K562 (cell line): ENCODE measurements at regions not wholly inside any gene's neighbourhood (a gene's known extent, or its start where the extent isn't known, plus 50 kb on each side); places are given as distances from the start of the nearest gene placed in this dataset.

Experiments used
- ATAC-seq: fragments of 200-7000 bp; cut with Tn5 transposase; 3 replicates; pipeline ENCODE4 v1.9.1; 2020; ENCODE audit warnings: moderate library complexity
- BruUV-seq: library from RNA; stranded (reverse); fragments of 400-500 nt; replicated peaks from 2 replicates; lab custom pipeline; 2021; lab: Mats Ljungman, UMichigan
- CTCF ChIA-PET: fragments of 300-600 bp; formaldehyde crosslinking; extraction: SDS; loops from one replicate; lab custom pipeline; 2021; ENCODE audit warnings: low intra/inter-chr PET ratio; lab: Yijun Ruan, JAX
- POLR2A ChIA-PET: fragments of 300-600, 350-650 bp; sonication (Branson Sonifier 250); formaldehyde crosslinking; extraction: SDS; loops from one replicate; lab custom pipeline; 2021; ENCODE audit warnings: antibody characterized with exemption, inconsistent platforms; lab: Yijun Ruan, JAX
- DNase-seq, 4 experiments: peaks; one replicate each; pipeline versions ENCODE4 v3.0.0 to v3.0.0-alpha.2; 2011 to 2018; ENCODE audit warnings: low spot score in 3 of 4, mixed read lengths in 3 of 4; ENCODE audit errors: extremely low read depth in 1 of 4
- FAIRE-seq: peaks from 2 replicates; lab custom pipeline; 2011; peaks lifted over from hg19 to GRCh38; lab: Jason Lieb, UNC
- H2AFZ ChIP-seq: 2 replicates; pipeline ENCODE4 v1.6.0; 2011; ENCODE audit warnings: low read depth, low read length, control low read depth, inconsistent platforms
- H3K27ac ChIP-seq: fragments of 200-600 bp; 3 replicates; pipeline ENCODE4 v1.8.0; 2011; ENCODE audit warnings: low read depth, mild to moderate bottlenecking, control low read depth, inconsistent platforms, low read length, moderate library complexity, mixed read lengths; ENCODE audit errors: extremely low read depth
- H3K27me3 ChIP-seq, 2 experiments: fragments of 300-600 bp in 1 of 2; 2 replicates in 1 of 2; 3 replicates in 1 of 2; pipeline versions ENCODE4 v1.6.0 to v1.8.0; 2011; ENCODE audit warnings: inconsistent platforms in 2 of 2, low read length in 2 of 2, mild to moderate bottlenecking in 1 of 2, mixed read lengths in 1 of 2, moderate library complexity in 1 of 2; ENCODE audit not compliant: control insufficient read depth in 2 of 2, insufficient read depth in 2 of 2
- H3K36me3 ChIP-seq: fragments of 300-600 bp; 3 replicates; pipeline ENCODE4 v1.8.0; 2011; ENCODE audit warnings: mild to moderate bottlenecking, low read length, inconsistent platforms; ENCODE audit not compliant: control insufficient read depth, insufficient read depth
- H3K4me1 ChIP-seq, 2 experiments: fragments of 200-600 bp in 1 of 2; replicated peaks in 1 of 2; 2 replicates in 1 of 2; 3 replicates in 1 of 2; pipeline versions ENCODE4 v1.5.1 to v1.8.0; 2011; ENCODE audit warnings: inconsistent platforms in 2 of 2, low read length in 2 of 2, mild to moderate bottlenecking in 1 of 2, mixed read lengths in 1 of 2, moderate library complexity in 1 of 2; ENCODE audit not compliant: control insufficient read depth in 2 of 2, insufficient read depth in 2 of 2
- H3K4me2 ChIP-seq: 2 replicates; pipeline ENCODE4 v1.6.1; 2011; ENCODE audit warnings: low read length, control low read depth, inconsistent platforms, mixed read lengths; ENCODE audit not compliant: insufficient read depth
- H3K4me3 ChIP-seq: fragments of 200-600 bp; sonication (generic), shearing (Covaris generic); 2 replicates; pipeline ENCODE4 v1.5.1; 2016; ENCODE audit warnings: control low read depth, inconsistent platforms
- H3K79me2 ChIP-seq: fragments of 200-600 bp; 3 replicates; pipeline ENCODE4 v1.8.0; 2011; ENCODE audit warnings: low read length, inconsistent platforms; ENCODE audit not compliant: control insufficient read depth, insufficient read depth
- H3K9ac ChIP-seq, 2 experiments: 2 replicates each; pipeline versions ENCODE4 v1.6.0 to v1.6.1; 2011; ENCODE audit warnings: low read depth in 2 of 2, low read length in 2 of 2, control low read depth in 1 of 2, inconsistent platforms in 1 of 2, mild to moderate bottlenecking in 1 of 2, mixed read lengths in 1 of 2; ENCODE audit not compliant: insufficient read depth in 1 of 2
- H3K9me1 ChIP-seq: one replicate; pipeline ENCODE4 v1.6.0; 2011; ENCODE audit warnings: inconsistent platforms, mild to moderate bottlenecking, low read length, moderate library complexity; ENCODE audit not compliant: control insufficient read depth, insufficient read depth
- H3K9me3 ChIP-seq: replicated peaks from 2 replicates; pipeline ENCODE4 v1.5.1; 2011; ENCODE audit warnings: low read depth, low read length, inconsistent platforms; ENCODE audit not compliant: control insufficient read depth, insufficient read depth
- H4K20me1 ChIP-seq: replicated peaks from 2 replicates; pipeline ENCODE4 v1.6.1; 2011; ENCODE audit warnings: low read length, inconsistent platforms, mixed read lengths; ENCODE audit not compliant: control insufficient read depth, insufficient read depth
- CHD2 ChIP-seq: IDR thresholded peaks from 2 replicates; pipeline ENCODE4 v1.6.1; 2011; ENCODE audit warnings: low read depth, low read length
- GATAD2A ChIP-seq: fragments of 450-650 bp; IDR thresholded peaks from 2 replicates; pipeline ENCODE4 v1.6.1; 2017
- HMGXB4 ChIP-seq: sonication (generic); formaldehyde crosslinking; IDR thresholded peaks from 2 replicates; pipeline ENCODE4 v1.8.1; 2023; ENCODE audit warnings: mild to moderate bottlenecking, missing genetic modification reagents
- MXD1 ChIP-seq: fragments of 250-450 bp; sonication (Bioruptor Pico); IDR thresholded peaks from 2 replicates; pipeline ENCODE4 v1.8.0; 2021; ENCODE audit warnings: borderline replicate concordance, mild to moderate bottlenecking, moderate library complexity; ENCODE audit not compliant: poor library complexity, severe bottlenecking
- NR4A1 ChIP-seq, 2 experiments: fragments of 250-450 bp in 1 of 2; fragments of 450-650 bp in 1 of 2; sonication (Bioruptor Pico) in 1 of 2; IDR thresholded peaks; 2 replicates each; pipeline versions ENCODE4 v1.4.0 to v1.6.1; 2016 to 2020; ENCODE audit warnings: mild to moderate bottlenecking in 2 of 2, missing compliant biosample characterization in 1 of 2, missing genetic modification characterization in 1 of 2, moderate library complexity in 1 of 2
- POLR2G ChIP-seq: fragments of 200-400 bp; formaldehyde crosslinking; IDR thresholded peaks from 2 replicates; pipeline ENCODE4 v1.6.1; 2017; ENCODE audit warnings: low read depth, mild to moderate bottlenecking, antibody characterized with exemption, low read length, moderate library complexity
- SMARCC2 ChIP-seq: fragments of 450-650 bp; IDR thresholded peaks from 2 replicates; pipeline ENCODE4 v1.6.1; 2017; ENCODE audit warnings: antibody characterized with exemption, moderate library complexity, mild to moderate bottlenecking, low read depth
- ZFP1 ChIP-seq: fragments of 450-650 bp; formaldehyde crosslinking; IDR thresholded peaks from 2 replicates; pipeline ENCODE4 v1.4.0; 2020; ENCODE audit warnings: mild to moderate bottlenecking, mixed read lengths
- whole genome bisulfite sequencing: fragments of 100-300 bp; shearing (Covaris generic); methylation state at CpG from one replicate; pipeline ENCODE4 v1.1.6; 2016; ENCODE audit warnings: low coverage, mixed read lengths; ENCODE audit not compliant: insufficient coverage; ENCODE audit errors: missing lambda C conversion rate; 5-methylcytosine and 5-hydroxymethylcytosine counted together
- in situ Hi-C: fragments of 300-500 bp; cut with MboI; formaldehyde crosslinking; loops from 4 replicates; pipeline ENCODE4 v1.15.0; 2018; ENCODE audit warnings: inconsistent platforms, mixed read lengths
- intact Hi-C: fragments of 100-400 bp; cut with micrococcal nuclease; formaldehyde crosslinking; loops from 2 replicates; pipeline ENCODE4 v1.14.2; 2022

- Histone ChIP-seq H3K27me3 (no peaks in the 10 kb centered on the region), H3K9me1 (no peaks in the 10 kb centered on the region), H3K36me3 (no peaks in the 10 kb centered on the region), H3K79me2 (no peaks in the 10 kb centered on the region), H2AFZ (no peak overlapping the region), H3K9me3 (no peaks in the 10 kb centered on the region), H3K4me3 (no peak overlapping the region), H3K9ac (no peak overlapping the region), H3K4me1 (no peaks in the 10 kb centered on the region), H3K27ac (no peak overlapping the region), H3K4me2 (no peak overlapping the region), H4K20me1 (no peaks in the 10 kb centered on the region)
- no peak for DNase-seq
- ChIA-PET POLR2A (no interaction called here), CTCF (no interaction called here)
- intact Hi-C loops (no loop called here), in situ Hi-C loops (no loop called here)
- no peak for FAIRE-seq
- 0% methylated on average over 3 of the region's 3 CpGs for WGBS
- ATAC-seq, result no peak
- BruUV-seq, result no TSS peak
- no peak for TF ChIP-seq ZFP1 (CRISPR knock-in tag)
- TF ChIP-seq GATAD2A, result no peak
- TF ChIP-seq POLR2G, result no peak
- TF ChIP-seq NR4A1 (CRISPR knock-in tag; IDR thresholded peaks at IDR 0.05), result no peak
- TF ChIP-seq NR4A1 (tag; IDR thresholded peaks at IDR 0.05), result no peak
- TF ChIP-seq MXD1 (CRISPR knock-in tag), result no peak
- no peak for TF ChIP-seq HMGXB4 (CRISPR knock-in tag)
- TF ChIP-seq SMARCC2, result no peak
- no peak for TF ChIP-seq CHD2
Measured at GRCh38 chr5:4158750-4159447, 563.3 kb downstream of the IRX1 start.
